WTC11 (cell line): ENCODE measurements at regions not wholly inside any gene's neighbourhood (a gene's known extent, or its start where the extent isn't known, plus 50 kb on each side); places are given as distances from the start of the nearest gene placed in this dataset.

Experiments
- ATAC-seq: fragments of 200-7000 bp; cut with Tn5 transposase; 2 replicates; pipeline ENCODE4 v1.10.0; 2021; ENCODE audit warnings: mild to moderate bottlenecking, moderate library complexity
- CTCF ChIA-PET: fragments of 300-600 bp; sonication (Branson Sonifier 250); formaldehyde crosslinking; loops from one replicate; lab custom pipeline; 2021; ENCODE audit warnings: antibody characterized with exemption; lab: Charles Lee
- POLR2A ChIA-PET: fragments of 350-600 bp; sonication (Branson Sonifier 250); formaldehyde crosslinking; loops from one replicate; lab custom pipeline; 2021; ENCODE audit warnings: antibody characterized with exemption; lab: Charles Lee
- DNase-seq: peaks from one replicate; pipeline ENCODE4 v3.0.0; 2021; ENCODE audit warnings: low spot score
- H3K27ac Mint-ChIP-seq: 2 replicates; pipeline ENCODE4 v1.8.0; 2021; ENCODE audit warnings: mixed read lengths
- H3K27me3 Mint-ChIP-seq: 2 replicates; pipeline ENCODE4 v1.8.0; 2021; ENCODE audit warnings: low read depth, mild to moderate bottlenecking, moderate library complexity, mixed read lengths
- H3K36me3 Mint-ChIP-seq: 2 replicates; pipeline ENCODE4 v1.8.0; 2021; ENCODE audit warnings: mixed read lengths
- H3K4me1 Mint-ChIP-seq: 2 replicates; pipeline ENCODE4 v1.8.0; 2022; ENCODE audit warnings: mixed read lengths
- H3K4me3 Mint-ChIP-seq: 2 replicates; pipeline ENCODE4 v1.8.0; 2021; ENCODE audit warnings: mild to moderate bottlenecking, moderate library complexity, mixed read lengths
- H3K9me3 Mint-ChIP-seq: 2 replicates; pipeline ENCODE4 v1.8.0; 2021; ENCODE audit warnings: mixed read lengths
- ATF1 ChIP-seq: sonication (generic); formaldehyde crosslinking; IDR thresholded peaks from 2 replicates; pipeline ENCODE4 v1.8.1; 2023; ENCODE audit warnings: mild to moderate bottlenecking, moderate library complexity, missing genetic modification reagents
- EMX1 ChIP-seq: fragments of 250-450 bp; sonication (Bioruptor Pico); IDR thresholded peaks from 2 replicates; pipeline ENCODE4 v1.8.0; 2021; ENCODE audit warnings: mild to moderate bottlenecking
- GABPB1 ChIP-seq: sonication (generic); formaldehyde crosslinking; IDR thresholded peaks from 2 replicates; pipeline ENCODE4 v1.8.1; 2023; ENCODE audit warnings: mild to moderate bottlenecking, missing genetic modification reagents
- GRHL2 ChIP-seq: fragments of 250-450 bp; sonication (Bioruptor Pico); IDR thresholded peaks from 2 replicates; pipeline ENCODE4 v1.8.0; 2022; ENCODE audit warnings: mild to moderate bottlenecking, moderate library complexity; ENCODE audit not compliant: insufficient replicate concordance, severe bottlenecking
- HMGA2 ChIP-seq: fragments of 250-450 bp; sonication (Bioruptor Pico); IDR thresholded peaks from 2 replicates; pipeline ENCODE4 v1.4.0; 2021; ENCODE audit warnings: mild to moderate bottlenecking, moderate library complexity
- IRF2 ChIP-seq: sonication (generic); formaldehyde crosslinking; IDR thresholded peaks from 2 replicates; pipeline ENCODE4 v1.8.0; 2022; ENCODE audit warnings: low read depth, missing genetic modification reagents, borderline replicate concordance
- JUN ChIP-seq: sonication (generic); formaldehyde crosslinking; IDR thresholded peaks from 2 replicates; pipeline ENCODE4 v1.8.0; 2023; ENCODE audit warnings: mild to moderate bottlenecking, missing genetic modification reagents
- MYBL2 ChIP-seq: sonication (generic); formaldehyde crosslinking; IDR thresholded peaks from 2 replicates; pipeline ENCODE4 v1.8.1; 2023; ENCODE audit warnings: mild to moderate bottlenecking, moderate library complexity, missing genetic modification reagents
- NFYB ChIP-seq: sonication (generic); formaldehyde crosslinking; conservative IDR thresholded peaks from 2 replicates; pipeline ENCODE4 v1.8.0; 2022; ENCODE audit warnings: low read depth, missing genetic modification reagents
- NR1H2 ChIP-seq: sonication (generic); formaldehyde crosslinking; IDR thresholded peaks from 2 replicates; pipeline ENCODE4 v1.9.0; 2021; ENCODE audit warnings: mild to moderate bottlenecking, moderate library complexity, missing genetic modification reagents
- OVOL2 ChIP-seq: fragments of 250-450 bp; sonication (Bioruptor Pico); IDR thresholded peaks from 2 replicates; pipeline ENCODE4 v1.9.0; 2021; ENCODE audit warnings: mild to moderate bottlenecking, borderline replicate concordance
- SOX15 ChIP-seq: fragments of 250-450 bp; sonication (Bioruptor Pico); IDR thresholded peaks from 2 replicates; pipeline ENCODE4 v1.9.0; 2021; ENCODE audit warnings: mild to moderate bottlenecking
- TEAD1 ChIP-seq: sonication (generic); formaldehyde crosslinking; IDR thresholded peaks from 2 replicates; pipeline ENCODE4 v1.8.0; 2022; ENCODE audit warnings: mild to moderate bottlenecking, missing genetic modification reagents
- ZNF138 ChIP-seq: sonication (generic); formaldehyde crosslinking; conservative IDR thresholded peaks from 2 replicates; pipeline ENCODE4 v1.8.1; 2022; ENCODE audit warnings: mild to moderate bottlenecking, moderate library complexity, missing genetic modification reagents
- ZNF232 ChIP-seq: sonication (generic); formaldehyde crosslinking; IDR thresholded peaks from 2 replicates; pipeline ENCODE4 v1.8.0; 2022; ENCODE audit warnings: mild to moderate bottlenecking, missing genetic modification reagents
- ZNF423 ChIP-seq: fragments of 250-450 bp; sonication (Bioruptor Pico); IDR thresholded peaks from 2 replicates; pipeline ENCODE4 v2.1.2; 2022; ENCODE audit warnings: mild to moderate bottlenecking, moderate library complexity
- TF ChIP-seq, protein P1 (sequence below): sonication (generic); formaldehyde crosslinking; conservative IDR thresholded peaks from 2 replicates; pipeline ENCODE4 v1.8.1; 2023; ENCODE audit warnings: mild to moderate bottlenecking, low read depth, missing genetic modification reagents, moderate library complexity
- TF ChIP-seq, protein P2 (sequence below): sonication (generic); formaldehyde crosslinking; IDR thresholded peaks from 2 replicates; pipeline ENCODE4 v1.8.1; 2023; ENCODE audit warnings: mild to moderate bottlenecking, missing genetic modification reagents, borderline replicate concordance
- TF ChIP-seq, protein P3 (sequence below): sonication (generic); formaldehyde crosslinking; IDR thresholded peaks from 2 replicates; pipeline ENCODE4 v1.8.1; 2022; ENCODE audit warnings: mild to moderate bottlenecking, missing genetic modification reagents, moderate library complexity, borderline replicate concordance
- TF ChIP-seq, protein P4 (sequence below): fragments of 250-450 bp; sonication (Bioruptor Pico); IDR thresholded peaks from 2 replicates; pipeline ENCODE4 v1.9.0; 2021; ENCODE audit warnings: moderate library complexity, mild to moderate bottlenecking, inconsistent platforms, borderline replicate concordance
- TF ChIP-seq, protein P5 (sequence below): sonication (generic); formaldehyde crosslinking; IDR thresholded peaks from 2 replicates; pipeline ENCODE4 v1.8.0; 2022; ENCODE audit warnings: mild to moderate bottlenecking, missing genetic modification reagents
- TF ChIP-seq, protein P6 (sequence below): sonication (generic); formaldehyde crosslinking; IDR thresholded peaks from 2 replicates; pipeline ENCODE4 v1.8.0; 2022; ENCODE audit warnings: mild to moderate bottlenecking, missing genetic modification reagents
- TF ChIP-seq, protein P7 (sequence below): sonication (generic); formaldehyde crosslinking; IDR thresholded peaks from 2 replicates; pipeline ENCODE4 v1.8.1; 2023; ENCODE audit warnings: mild to moderate bottlenecking, missing genetic modification reagents

DNA sequence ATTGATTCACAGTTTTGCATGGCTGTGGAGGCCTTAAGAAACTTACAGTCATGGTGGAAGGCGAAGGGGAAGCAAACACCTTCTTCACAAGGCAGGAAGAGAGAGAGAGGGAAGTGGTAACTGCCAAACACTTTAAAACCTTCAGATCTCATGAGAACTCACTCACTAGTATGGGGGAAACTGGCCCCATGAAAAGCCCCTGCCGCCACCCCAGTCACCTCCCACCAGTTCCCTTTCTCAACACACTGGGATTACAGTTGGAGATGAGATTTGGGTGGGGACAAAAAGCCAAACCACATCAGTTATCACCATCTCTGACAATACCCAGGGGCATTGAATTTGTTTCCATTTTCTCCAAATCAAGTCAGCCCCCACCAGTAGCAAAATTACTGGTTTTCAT is 740.4 kb downstream of the GATA3 start:
- Mint-ChIP-seq H3K9me3 (no peaks in the 10 kb centered on the region), H3K4me1 (no peaks in the 10 kb centered on the region), H3K27me3 (no peaks in the 10 kb centered on the region), H3K27ac (no peak overlapping the region), H3K36me3 (no peaks in the 10 kb centered on the region), H3K4me3 (no peak overlapping the region)
- ATAC-seq (no peak), DNase-seq (no peak)
- TF ChIP-seq, protein P1, sequence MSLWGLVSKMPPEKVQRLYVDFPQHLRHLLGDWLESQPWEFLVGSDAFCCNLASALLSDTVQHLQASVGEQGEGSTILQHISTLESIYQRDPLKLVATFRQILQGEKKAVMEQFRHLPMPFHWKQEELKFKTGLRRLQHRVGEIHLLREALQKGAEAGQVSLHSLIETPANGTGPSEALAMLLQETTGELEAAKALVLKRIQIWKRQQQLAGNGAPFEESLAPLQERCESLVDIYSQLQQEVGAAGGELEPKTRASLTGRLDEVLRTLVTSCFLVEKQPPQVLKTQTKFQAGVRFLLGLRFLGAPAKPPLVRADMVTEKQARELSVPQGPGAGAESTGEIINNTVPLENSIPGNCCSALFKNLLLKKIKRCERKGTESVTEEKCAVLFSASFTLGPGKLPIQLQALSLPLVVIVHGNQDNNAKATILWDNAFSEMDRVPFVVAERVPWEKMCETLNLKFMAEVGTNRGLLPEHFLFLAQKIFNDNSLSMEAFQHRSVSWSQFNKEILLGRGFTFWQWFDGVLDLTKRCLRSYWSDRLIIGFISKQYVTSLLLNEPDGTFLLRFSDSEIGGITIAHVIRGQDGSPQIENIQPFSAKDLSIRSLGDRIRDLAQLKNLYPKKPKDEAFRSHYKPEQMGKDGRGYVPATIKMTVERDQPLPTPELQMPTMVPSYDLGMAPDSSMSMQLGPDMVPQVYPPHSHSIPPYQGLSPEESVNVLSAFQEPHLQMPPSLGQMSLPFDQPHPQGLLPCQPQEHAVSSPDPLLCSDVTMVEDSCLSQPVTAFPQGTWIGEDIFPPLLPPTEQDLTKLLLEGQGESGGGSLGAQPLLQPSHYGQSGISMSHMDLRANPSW = no peak
- TF ChIP-seq NR1H2 (CRISPR knock-in tag) (no peak), EMX1 (CRISPR knock-in tag) (no peak), ATF1 (no peak), GRHL2 (no peak), NFYB (CRISPR knock-in tag) (no peak), ZNF138 (CRISPR knock-in tag) (no peak), GABPB1 (CRISPR knock-in tag) (no peak), TEAD1 (CRISPR knock-in tag) (no peak), OVOL2 (CRISPR knock-in tag) (no peak), SOX15 (CRISPR knock-in tag) (no peak), ZNF423 (CRISPR knock-in tag) (no peak), JUN (CRISPR knock-in tag) (no peak)
- TF ChIP-seq, protein P2, sequence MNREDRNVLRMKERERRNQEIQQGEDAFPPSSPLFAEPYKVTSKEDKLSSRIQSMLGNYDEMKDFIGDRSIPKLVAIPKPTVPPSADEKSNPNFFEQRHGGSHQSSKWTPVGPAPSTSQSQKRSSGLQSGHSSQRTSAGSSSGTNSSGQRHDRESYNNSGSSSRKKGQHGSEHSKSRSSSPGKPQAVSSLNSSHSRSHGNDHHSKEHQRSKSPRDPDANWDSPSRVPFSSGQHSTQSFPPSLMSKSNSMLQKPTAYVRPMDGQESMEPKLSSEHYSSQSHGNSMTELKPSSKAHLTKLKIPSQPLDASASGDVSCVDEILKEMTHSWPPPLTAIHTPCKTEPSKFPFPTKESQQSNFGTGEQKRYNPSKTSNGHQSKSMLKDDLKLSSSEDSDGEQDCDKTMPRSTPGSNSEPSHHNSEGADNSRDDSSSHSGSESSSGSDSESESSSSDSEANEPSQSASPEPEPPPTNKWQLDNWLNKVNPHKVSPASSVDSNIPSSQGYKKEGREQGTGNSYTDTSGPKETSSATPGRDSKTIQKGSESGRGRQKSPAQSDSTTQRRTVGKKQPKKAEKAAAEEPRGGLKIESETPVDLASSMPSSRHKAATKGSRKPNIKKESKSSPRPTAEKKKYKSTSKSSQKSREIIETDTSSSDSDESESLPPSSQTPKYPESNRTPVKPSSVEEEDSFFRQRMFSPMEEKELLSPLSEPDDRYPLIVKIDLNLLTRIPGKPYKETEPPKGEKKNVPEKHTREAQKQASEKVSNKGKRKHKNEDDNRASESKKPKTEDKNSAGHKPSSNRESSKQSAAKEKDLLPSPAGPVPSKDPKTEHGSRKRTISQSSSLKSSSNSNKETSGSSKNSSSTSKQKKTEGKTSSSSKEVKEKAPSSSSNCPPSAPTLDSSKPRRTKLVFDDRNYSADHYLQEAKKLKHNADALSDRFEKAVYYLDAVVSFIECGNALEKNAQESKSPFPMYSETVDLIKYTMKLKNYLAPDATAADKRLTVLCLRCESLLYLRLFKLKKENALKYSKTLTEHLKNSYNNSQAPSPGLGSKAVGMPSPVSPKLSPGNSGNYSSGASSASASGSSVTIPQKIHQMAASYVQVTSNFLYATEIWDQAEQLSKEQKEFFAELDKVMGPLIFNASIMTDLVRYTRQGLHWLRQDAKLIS (CRISPR knock-in tag) = no peak
- TF ChIP-seq, protein P3, sequence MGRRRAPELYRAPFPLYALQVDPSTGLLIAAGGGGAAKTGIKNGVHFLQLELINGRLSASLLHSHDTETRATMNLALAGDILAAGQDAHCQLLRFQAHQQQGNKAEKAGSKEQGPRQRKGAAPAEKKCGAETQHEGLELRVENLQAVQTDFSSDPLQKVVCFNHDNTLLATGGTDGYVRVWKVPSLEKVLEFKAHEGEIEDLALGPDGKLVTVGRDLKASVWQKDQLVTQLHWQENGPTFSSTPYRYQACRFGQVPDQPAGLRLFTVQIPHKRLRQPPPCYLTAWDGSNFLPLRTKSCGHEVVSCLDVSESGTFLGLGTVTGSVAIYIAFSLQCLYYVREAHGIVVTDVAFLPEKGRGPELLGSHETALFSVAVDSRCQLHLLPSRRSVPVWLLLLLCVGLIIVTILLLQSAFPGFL = no peak
- TF ChIP-seq, protein P4, sequence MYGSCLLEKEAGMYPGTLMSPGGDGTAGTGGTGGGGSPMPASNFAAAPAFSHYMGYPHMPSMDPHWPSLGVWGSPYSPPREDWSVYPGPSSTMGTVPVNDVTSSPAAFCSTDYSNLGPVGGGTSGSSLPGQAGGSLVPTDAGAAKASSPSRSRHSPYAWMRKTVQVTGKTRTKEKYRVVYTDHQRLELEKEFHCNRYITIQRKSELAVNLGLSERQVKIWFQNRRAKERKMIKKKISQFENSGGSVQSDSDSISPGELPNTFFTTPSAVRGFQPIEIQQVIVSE = no peak
- TF ChIP-seq, protein P5, sequence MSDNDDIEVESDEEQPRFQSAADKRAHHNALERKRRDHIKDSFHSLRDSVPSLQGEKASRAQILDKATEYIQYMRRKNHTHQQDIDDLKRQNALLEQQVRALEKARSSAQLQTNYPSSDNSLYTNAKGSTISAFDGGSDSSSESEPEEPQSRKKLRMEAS = no peak
- ChIA-PET CTCF (no interaction called here), POLR2A (no interaction called here)

DNA sequence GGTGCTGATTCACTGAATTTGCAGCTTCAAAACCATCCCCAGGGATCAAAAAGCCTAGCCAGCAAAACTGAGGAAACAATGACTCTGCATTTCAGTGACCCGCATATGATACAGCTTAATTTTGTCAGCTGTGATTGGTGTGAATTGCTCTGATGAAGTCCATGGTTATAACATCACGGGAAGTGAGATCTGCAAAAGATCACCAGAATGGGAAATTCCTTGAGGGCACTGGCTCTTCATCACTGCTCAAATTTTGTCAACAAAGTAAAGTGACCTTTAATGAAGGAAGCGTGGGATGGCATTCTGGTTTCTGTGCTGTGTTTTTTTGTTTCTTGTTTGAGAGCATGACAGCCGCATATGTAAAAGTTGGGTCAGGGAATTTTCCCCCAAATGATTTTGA is 745.9 kb downstream of the GATA3 start:
- ATAC-seq = no peak
- POLR2A ChIA-PET = no interaction called here
- Mint-ChIP-seq H3K9me3 (no peaks in the 10 kb centered on the region), H3K4me3 (no peak overlapping the region), H3K27ac (no peak overlapping the region), H3K4me1 (peaks cover 12% of the 10 kb centered on the region), H3K36me3 (no peaks in the 10 kb centered on the region), H3K27me3 (peaks cover 26% of the 10 kb centered on the region)
- CTCF ChIA-PET = no interaction called here
- TF ChIP-seq, protein P6, sequence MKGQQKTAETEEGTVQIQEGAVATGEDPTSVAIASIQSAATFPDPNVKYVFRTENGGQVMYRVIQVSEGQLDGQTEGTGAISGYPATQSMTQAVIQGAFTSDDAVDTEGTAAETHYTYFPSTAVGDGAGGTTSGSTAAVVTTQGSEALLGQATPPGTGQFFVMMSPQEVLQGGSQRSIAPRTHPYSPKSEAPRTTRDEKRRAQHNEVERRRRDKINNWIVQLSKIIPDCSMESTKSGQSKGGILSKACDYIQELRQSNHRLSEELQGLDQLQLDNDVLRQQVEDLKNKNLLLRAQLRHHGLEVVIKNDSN (CRISPR knock-in tag) = no peak
- no peak for TF ChIP-seq TEAD1 (CRISPR knock-in tag)
- TF ChIP-seq, protein P7, sequence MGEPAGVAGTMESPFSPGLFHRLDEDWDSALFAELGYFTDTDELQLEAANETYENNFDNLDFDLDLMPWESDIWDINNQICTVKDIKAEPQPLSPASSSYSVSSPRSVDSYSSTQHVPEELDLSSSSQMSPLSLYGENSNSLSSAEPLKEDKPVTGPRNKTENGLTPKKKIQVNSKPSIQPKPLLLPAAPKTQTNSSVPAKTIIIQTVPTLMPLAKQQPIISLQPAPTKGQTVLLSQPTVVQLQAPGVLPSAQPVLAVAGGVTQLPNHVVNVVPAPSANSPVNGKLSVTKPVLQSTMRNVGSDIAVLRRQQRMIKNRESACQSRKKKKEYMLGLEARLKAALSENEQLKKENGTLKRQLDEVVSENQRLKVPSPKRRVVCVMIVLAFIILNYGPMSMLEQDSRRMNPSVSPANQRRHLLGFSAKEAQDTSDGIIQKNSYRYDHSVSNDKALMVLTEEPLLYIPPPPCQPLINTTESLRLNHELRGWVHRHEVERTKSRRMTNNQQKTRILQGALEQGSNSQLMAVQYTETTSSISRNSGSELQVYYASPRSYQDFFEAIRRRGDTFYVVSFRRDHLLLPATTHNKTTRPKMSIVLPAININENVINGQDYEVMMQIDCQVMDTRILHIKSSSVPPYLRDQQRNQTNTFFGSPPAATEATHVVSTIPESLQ (CRISPR knock-in tag) = no peak
- no peak for TF ChIP-seq ZNF232
- TF ChIP-seq, protein P5 = no peak
- TF ChIP-seq IRF2 (CRISPR knock-in tag) = no peak
- no peak for TF ChIP-seq HMGA2 (CRISPR knock-in tag)
- TF ChIP-seq MYBL2 (CRISPR knock-in tag) = no peak
- no peak for DNase-seq
